ENCODE measurements at regions not wholly inside any gene's neighbourhood (a gene's known extent, or its start where the extent isn't known, plus 50 kb on each side); places are given as distances from the start of the nearest gene placed in this dataset.

DNA sequence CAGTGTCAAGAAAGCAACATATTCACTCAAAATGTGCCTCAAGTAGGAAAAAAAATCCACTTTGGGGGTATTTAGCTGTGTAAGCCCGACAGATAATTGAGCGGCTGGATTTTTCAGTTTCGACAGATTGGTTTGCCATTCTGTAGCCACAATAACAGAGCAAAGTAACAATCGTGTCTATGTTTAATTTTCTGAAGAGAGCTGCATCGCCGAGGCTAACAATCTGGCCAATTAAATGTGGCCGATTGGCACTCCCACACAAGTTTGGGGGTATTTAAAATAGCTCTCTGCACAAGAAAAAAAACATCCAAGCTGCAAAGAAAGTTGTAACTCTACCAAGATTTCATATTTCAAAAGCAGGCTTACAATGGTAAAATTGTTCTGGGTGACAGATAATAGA, 99.7 kb upstream of the CDH13 start:
- Histone ChIP-seq H3K27me3 (replicated peaks) (no peaks in the 10 kb centered on the region), H3K27ac (no peak overlapping the region), H3K36me3 (replicated peaks) (no peaks in the 10 kb centered on the region), H3K4me3 (ENCODE audit: low read depth, low read length) (no peak overlapping the region)
- no peak for DNase-seq
- TF ChIP-seq, protein P1, sequence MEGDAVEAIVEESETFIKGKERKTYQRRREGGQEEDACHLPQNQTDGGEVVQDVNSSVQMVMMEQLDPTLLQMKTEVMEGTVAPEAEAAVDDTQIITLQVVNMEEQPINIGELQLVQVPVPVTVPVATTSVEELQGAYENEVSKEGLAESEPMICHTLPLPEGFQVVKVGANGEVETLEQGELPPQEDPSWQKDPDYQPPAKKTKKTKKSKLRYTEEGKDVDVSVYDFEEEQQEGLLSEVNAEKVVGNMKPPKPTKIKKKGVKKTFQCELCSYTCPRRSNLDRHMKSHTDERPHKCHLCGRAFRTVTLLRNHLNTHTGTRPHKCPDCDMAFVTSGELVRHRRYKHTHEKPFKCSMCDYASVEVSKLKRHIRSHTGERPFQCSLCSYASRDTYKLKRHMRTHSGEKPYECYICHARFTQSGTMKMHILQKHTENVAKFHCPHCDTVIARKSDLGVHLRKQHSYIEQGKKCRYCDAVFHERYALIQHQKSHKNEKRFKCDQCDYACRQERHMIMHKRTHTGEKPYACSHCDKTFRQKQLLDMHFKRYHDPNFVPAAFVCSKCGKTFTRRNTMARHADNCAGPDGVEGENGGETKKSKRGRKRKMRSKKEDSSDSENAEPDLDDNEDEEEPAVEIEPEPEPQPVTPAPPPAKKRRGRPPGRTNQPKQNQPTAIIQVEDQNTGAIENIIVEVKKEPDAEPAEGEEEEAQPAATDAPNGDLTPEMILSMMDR (IDR thresholded peaks at IDR 0.05; ENCODE audit: low read depth, low read length, missing control alignments): no peak
- in situ Hi-C loops (cut with HindIII; ENCODE audit: low pct_ligation_motif_present, low sequenced_read_pairs): no loop called here

DNA sequence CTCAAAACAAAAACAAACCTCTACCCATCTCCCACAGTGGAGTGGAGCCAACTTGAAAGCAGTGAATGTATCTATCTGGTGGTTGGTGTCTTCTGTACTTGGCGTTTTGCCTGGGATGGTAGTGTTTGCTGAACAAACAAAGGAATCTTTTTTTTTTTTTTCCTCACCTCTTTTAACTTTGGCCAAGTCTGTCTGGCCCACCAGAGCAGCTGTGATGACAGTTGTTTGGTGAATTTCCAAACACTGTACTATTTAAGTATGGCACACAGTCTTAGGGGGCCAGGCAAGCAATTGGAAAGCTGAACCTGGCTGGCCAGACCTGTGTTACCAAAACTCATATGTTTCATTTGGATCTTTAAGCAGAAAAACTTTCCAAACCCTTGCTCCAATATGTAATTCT, 101.8 kb upstream of the CDH13 start:
- no peak for DNase-seq
- H3K36me3 ChIP-seq (replicated peaks): no peaks in the 10 kb centered on the region
- H3K4me3 ChIP-seq (ENCODE audit: low read depth, low read length): no peak overlapping the region
- in situ Hi-C loops (cut with HindIII; ENCODE audit: low pct_ligation_motif_present, low sequenced_read_pairs): no loop called here
- TF ChIP-seq, protein P1 (IDR thresholded peaks at IDR 0.05; ENCODE audit: low read depth, low read length, missing control alignments): no peak
- no peak overlapping the region for H3K27ac ChIP-seq
- H3K27me3 ChIP-seq (replicated peaks): peaks cover 2% of the 10 kb centered on the region

DNA sequence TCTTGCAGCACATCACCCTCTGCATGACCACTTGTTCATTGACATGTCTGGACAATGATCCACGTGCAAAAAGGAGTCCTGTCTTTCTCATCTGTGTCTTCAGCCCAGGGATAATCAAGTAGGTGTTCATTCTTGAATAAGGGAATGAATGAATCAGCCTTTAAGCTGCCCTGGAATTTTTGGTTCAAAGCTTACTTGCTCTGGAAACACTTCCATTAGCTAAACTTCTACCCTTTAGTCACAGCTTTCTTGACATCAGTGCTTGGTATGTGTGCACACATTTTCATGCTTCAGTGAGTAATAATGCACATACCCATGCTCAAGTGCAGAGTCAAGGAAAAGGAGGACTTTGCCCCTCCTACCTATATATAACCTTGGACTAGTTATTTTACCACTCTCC, 103.0 kb upstream of the CDH13 start:
- no peak for DNase-seq
- in situ Hi-C loops (cut with HindIII; ENCODE audit: low pct_ligation_motif_present, low sequenced_read_pairs): no loop called here
- Histone ChIP-seq H3K27ac (no peak overlapping the region), H3K36me3 (replicated peaks) (no peaks in the 10 kb centered on the region), H3K27me3 (replicated peaks) (peaks cover 2% of the 10 kb centered on the region), H3K4me3 (ENCODE audit: low read depth, low read length) (no peak overlapping the region)
- TF ChIP-seq, protein P1 (IDR thresholded peaks at IDR 0.05; ENCODE audit: low read depth, low read length, missing control alignments): no peak

DNA sequence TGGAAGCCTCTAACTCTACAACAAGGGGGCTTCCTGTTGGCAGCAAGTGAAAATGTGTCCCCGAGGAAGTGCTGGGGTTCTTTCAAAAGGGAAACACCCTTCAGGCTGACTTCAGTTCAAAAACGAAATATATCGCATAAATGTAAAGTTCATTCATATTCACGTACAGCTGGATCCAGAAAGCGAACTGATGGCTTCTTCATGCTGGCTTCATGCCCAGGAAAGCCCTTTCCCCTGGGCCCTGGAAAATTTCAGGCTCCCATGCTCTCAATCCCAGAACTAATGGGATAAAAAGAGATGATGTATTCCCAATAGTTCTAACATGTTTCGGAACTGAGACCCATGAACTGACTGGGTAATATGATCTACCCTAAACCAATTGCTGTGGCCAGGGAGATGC, 104.7 kb upstream of the CDH13 start:
- TF ChIP-seq, protein P1 (IDR thresholded peaks at IDR 0.05; ENCODE audit: low read depth, low read length, missing control alignments): no peak
- Histone ChIP-seq H3K27ac (no peak overlapping the region), H3K36me3 (replicated peaks) (no peaks in the 10 kb centered on the region), H3K4me3 (ENCODE audit: low read depth, low read length) (no peak overlapping the region), H3K27me3 (replicated peaks) (peaks cover 5% of the 10 kb centered on the region)
- DNase-seq: no peak
- in situ Hi-C loops (cut with HindIII; ENCODE audit: low pct_ligation_motif_present, low sequenced_read_pairs): no loop called here

DNA sequence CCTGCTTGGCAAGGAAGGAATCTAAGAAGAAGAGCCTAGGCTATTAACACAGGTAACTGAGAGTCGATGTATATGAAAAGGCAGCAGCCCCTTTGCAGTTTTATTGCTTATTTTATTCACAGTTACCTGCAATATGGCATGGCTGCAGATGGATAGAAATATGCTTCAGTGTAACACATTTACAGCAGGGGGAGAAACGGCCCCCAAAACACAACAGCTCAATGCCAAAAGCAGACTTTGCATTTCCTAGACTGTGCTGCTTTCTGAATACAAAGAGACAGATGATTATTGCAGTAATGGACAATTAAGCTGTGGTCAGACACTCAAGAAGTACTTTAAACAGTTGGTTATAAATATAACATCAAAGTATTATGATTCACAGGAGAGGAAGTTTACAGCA, 108.0 kb upstream of the CDH13 start:
- H3K27ac ChIP-seq: no peak overlapping the region
- H3K27me3 ChIP-seq (replicated peaks): peaks cover 5% of the 10 kb centered on the region
- DNase-seq: no peak
- TF ChIP-seq, protein P1 (IDR thresholded peaks at IDR 0.05; ENCODE audit: low read depth, low read length, missing control alignments): no peak
- in situ Hi-C loops (cut with HindIII; ENCODE audit: low pct_ligation_motif_present, low sequenced_read_pairs): no loop called here
- H3K4me3 ChIP-seq (ENCODE audit: low read depth, low read length): no peak overlapping the region
- no peaks in the 10 kb centered on the region for H3K36me3 ChIP-seq (replicated peaks)

DNA sequence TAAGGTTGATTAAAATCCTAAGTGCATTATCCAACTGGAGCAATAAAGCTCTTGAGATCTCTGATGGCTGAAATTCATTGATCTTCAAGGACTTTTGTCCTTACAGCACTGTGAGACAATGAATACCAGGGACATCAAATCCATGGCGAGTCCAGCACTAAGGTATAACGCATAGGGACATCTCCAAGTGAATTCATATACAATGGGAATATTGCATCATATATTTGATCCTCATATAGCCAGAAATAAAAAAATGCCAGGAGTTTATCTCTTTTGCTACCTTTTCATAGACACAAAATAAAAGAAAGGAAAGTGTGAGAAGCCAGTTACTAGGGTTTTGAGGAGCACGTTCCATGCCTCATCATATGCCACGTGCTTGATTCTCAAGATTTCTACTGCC, 112.5 kb upstream of the CDH13 start:
- Histone ChIP-seq H3K27me3 (replicated peaks) (peaks cover 3% of the 10 kb centered on the region), H3K36me3 (replicated peaks) (no peaks in the 10 kb centered on the region), H3K4me3 (ENCODE audit: low read depth, low read length) (no peak overlapping the region), H3K27ac (no peak overlapping the region)
- in situ Hi-C loops (cut with HindIII; ENCODE audit: low pct_ligation_motif_present, low sequenced_read_pairs): no loop called here
- no peak for DNase-seq
- TF ChIP-seq, protein P1 (IDR thresholded peaks at IDR 0.05; ENCODE audit: low read depth, low read length, missing control alignments): no peak
